Osteocyte (in vitro differentiated cells): ENCODE measurements at regions not wholly inside any gene's neighbourhood (a gene's known extent, or its start where the extent isn't known, plus 50 kb on each side); places are given as distances from the start of the nearest gene placed in this dataset.
A peak's percentile ranks its signal among the peaks of the same experiment; 100 is the strongest.

Experiments
- DNase-seq: peaks from one replicate; pipeline ENCODE4 v3.0.0; 2021; ENCODE audit warnings: mixed read lengths; ENCODE audit not compliant: unreplicated experiment; ENCODE audit errors: extremely low spot score
- H3K27ac Mint-ChIP-seq: one replicate; pipeline ENCODE4 v1.8.0; 2021; ENCODE audit warnings: mild to moderate bottlenecking, mixed read lengths; ENCODE audit not compliant: unreplicated experiment
- H3K27me3 Mint-ChIP-seq: one replicate; pipeline ENCODE4 v1.8.0; 2021; ENCODE audit warnings: mixed read lengths; ENCODE audit not compliant: unreplicated experiment
- H3K36me3 Mint-ChIP-seq: one replicate; pipeline ENCODE4 v1.8.0; 2021; ENCODE audit warnings: mixed read lengths; ENCODE audit not compliant: unreplicated experiment
- H3K4me1 Mint-ChIP-seq: one replicate; pipeline ENCODE4 v1.8.0; 2021; ENCODE audit warnings: mixed read lengths; ENCODE audit not compliant: unreplicated experiment
- H3K4me3 Mint-ChIP-seq: one replicate; pipeline ENCODE4 v1.8.0; 2021; ENCODE audit warnings: mild to moderate bottlenecking, moderate library complexity, mixed read lengths; ENCODE audit not compliant: unreplicated experiment
- H3K9me3 Mint-ChIP-seq: one replicate; pipeline ENCODE4 v1.8.0; 2021; ENCODE audit warnings: mixed read lengths; ENCODE audit not compliant: unreplicated experiment
- CTCF ChIP-seq: fragments of 200-600 bp; sonication (generic); IDR thresholded peaks from 2 replicates; pipeline ENCODE4 v1.5.0; 2021; ENCODE audit warnings: antibody characterized with exemption, mild to moderate bottlenecking, moderate library complexity

DNA sequence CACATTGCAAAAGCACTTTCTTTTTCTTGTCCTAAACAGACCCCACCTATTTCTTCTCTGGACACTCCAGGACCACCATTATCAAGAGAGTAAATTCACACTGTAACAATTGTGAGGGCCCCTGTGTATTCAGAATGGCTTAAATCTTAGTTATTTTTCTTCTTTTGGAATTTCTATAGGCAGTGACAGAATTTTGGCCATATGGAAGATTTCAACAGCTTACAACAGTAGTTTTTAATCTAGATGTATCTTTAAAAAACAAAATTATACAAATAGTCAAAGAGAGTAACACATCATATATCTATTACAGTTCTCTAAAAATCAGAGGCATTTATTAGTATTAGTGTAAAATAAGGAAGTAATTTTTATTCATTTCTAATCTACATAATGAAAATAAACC, 482.1 kb downstream of the LIG4 start:
- H3K4me1 Mint-ChIP-seq: peaks cover 4% of the 10 kb centered on the region
- DNase-seq: no peak
- no peak for TF ChIP-seq CTCF
- H3K27me3 Mint-ChIP-seq: no peaks in the 10 kb centered on the region
- no peaks in the 10 kb centered on the region for H3K36me3 Mint-ChIP-seq
- no peak overlapping the region for H3K4me3 Mint-ChIP-seq
- H3K9me3 Mint-ChIP-seq: no peaks in the 10 kb centered on the region
- H3K27ac Mint-ChIP-seq: no peak overlapping the region

DNA sequence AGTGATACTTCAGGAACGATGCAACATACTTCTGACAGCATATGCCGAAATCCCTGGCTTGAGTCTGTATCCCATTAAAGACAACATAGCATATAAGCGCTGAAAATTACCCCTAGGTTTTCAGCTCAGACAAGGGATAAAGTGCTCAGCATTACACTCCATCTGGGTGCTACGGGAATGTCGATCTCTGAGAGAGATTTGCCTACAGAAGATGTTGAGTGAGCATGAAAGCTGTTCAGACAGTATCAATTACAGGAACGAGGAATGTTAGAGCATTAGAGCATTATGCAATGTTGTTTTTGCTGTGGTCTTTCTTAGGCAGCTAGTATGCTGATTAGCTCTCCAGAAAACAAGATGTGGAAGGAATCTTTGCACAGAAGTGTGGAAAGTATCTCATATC, 484.5 kb downstream of the LIG4 start:
- H3K4me3 Mint-ChIP-seq: no peak overlapping the region
- no peaks in the 10 kb centered on the region for H3K9me3 Mint-ChIP-seq
- H3K36me3 Mint-ChIP-seq: no peaks in the 10 kb centered on the region
- peaks cover 4% of the 10 kb centered on the region for H3K4me1 Mint-ChIP-seq
- H3K27me3 Mint-ChIP-seq: no peaks in the 10 kb centered on the region
- DNase-seq: no peak
- TF ChIP-seq CTCF: no peak
- no peak overlapping the region for H3K27ac Mint-ChIP-seq

DNA sequence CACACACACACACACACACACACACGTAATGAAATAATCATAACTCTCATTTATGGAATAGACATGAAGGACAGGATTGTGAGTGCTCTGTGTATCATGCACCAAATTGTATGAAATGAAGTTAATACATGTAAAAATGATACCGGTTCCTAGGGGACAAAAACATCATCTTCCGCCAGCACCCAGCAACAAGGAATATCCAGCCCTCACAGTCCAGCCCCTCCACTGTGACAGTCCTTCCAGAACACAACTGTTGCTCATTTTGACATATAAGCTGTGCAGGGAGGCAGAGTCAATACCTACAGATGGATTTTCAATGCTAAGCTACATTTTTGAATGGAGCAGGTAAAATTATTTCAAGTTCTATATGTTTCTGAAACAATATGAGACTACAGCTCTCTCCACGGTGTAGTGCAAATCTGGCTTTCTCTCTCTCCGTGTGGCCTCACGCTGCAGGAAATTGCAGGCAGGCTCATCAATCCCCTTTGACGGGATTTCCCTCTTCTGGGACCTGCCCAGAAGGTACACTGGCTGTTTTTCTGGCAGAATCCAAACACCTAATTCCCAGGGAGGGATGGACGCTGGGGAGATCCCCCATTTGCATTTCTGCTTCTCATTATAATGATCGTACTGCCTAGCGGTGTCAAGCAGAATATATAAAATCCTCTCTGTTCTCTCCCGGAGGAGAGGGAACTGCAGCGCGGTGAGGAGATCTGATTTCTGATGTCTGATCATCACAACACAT, 494.0 kb downstream of the LIG4 start:
- no peak overlapping the region for H3K27ac Mint-ChIP-seq
- H3K4me3 Mint-ChIP-seq: peak overlapping the region; percentile 42
- no peaks in the 10 kb centered on the region for H3K4me1 Mint-ChIP-seq
- no peaks in the 10 kb centered on the region for H3K9me3 Mint-ChIP-seq
- H3K36me3 Mint-ChIP-seq: no peaks in the 10 kb centered on the region
- no peaks in the 10 kb centered on the region for H3K27me3 Mint-ChIP-seq
- TF ChIP-seq CTCF: no peak
- DNase-seq: no peak

DNA sequence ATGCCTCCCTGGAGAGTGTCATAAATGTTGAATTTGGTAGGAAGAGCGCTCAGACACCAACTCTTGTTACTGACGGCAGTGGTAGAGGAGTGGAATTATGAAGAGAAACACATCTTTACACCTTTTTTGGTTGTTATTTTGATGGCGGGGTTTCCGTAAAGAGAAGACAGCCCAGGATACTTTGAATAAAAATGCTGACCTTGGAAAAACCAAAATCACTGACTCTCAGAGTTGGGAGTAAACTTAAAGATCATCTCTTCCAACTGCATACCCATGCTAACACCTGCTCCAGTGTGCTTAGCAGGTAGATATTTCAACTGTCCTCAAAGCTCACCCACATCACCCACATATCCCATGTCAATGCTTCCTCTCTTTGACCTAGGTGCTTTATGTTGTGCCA, 498.6 kb downstream of the LIG4 start:
- Mint-ChIP-seq H3K4me1 (peaks cover 2% of the 10 kb centered on the region), H3K27ac (no peak overlapping the region), H3K27me3 (no peaks in the 10 kb centered on the region), H3K36me3 (no peaks in the 10 kb centered on the region), H3K9me3 (no peaks in the 10 kb centered on the region), H3K4me3 (no peak overlapping the region)
- DNase-seq: no peak
- no peak for TF ChIP-seq CTCF

GRCh38 chr13:107716241-107716640, 499.1 kb downstream of the LIG4 start:
- no peak for DNase-seq
- Mint-ChIP-seq H3K27ac (no peak overlapping the region), H3K9me3 (no peaks in the 10 kb centered on the region), H3K27me3 (no peaks in the 10 kb centered on the region), H3K36me3 (no peaks in the 10 kb centered on the region), H3K4me1 (peaks cover 2% of the 10 kb centered on the region), H3K4me3 (no peak overlapping the region)
- no peak for TF ChIP-seq CTCF
